C4-2B (cell line): ENCODE measurements at regions not wholly inside any gene's neighbourhood (a gene's known extent, or its start where the extent isn't known, plus 50 kb on each side); places are given as distances from the start of the nearest gene placed in this dataset.

Source experiments
- H3K27ac ChIP-seq: fragments of 450-650 bp; 2 replicates; pipeline ENCODE4 v1.5.1; 2017
- ZFX ChIP-seq: fragments of 450-650 bp; IDR thresholded peaks from 2 replicates; pipeline ENCODE4 v1.6.1; 2017
- TF ChIP-seq, protein P1 (sequence below): fragments of 450-650 bp; conservative IDR thresholded peaks from 2 replicates; pipeline ENCODE4 v1.5.1; 2017; ENCODE audit warnings: mild to moderate bottlenecking

DNA sequence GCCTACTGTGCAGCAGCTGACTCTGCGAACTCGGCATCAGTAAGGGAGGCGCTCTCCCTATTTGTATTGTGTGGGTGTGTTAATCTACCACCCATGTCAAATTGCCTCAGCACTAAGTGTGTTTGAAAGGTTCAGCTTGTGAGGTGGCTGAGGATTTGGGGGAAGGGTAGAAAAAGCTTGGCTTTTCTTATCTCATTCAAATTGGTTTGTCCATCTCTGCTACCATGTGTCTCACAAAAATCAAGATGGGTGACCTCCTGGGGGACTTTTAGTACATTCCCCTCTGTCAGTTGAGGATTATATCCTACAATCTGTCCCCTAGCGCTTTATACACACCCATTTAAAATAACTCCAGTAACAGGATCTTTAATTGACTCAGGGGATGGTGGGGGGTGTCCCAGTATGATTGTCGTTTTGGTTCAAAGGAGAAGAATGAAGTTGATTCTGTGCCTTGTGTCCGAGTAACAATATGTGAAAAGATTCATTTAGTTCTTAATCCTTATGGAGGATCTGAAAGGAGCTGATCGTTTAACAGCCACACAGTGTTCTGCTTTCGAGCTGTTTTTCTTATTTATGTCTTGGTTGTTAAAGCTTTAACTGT is 609.6 kb downstream of the PKHD1 start:
- no peak for TF ChIP-seq ZFX
- TF ChIP-seq, protein P1, sequence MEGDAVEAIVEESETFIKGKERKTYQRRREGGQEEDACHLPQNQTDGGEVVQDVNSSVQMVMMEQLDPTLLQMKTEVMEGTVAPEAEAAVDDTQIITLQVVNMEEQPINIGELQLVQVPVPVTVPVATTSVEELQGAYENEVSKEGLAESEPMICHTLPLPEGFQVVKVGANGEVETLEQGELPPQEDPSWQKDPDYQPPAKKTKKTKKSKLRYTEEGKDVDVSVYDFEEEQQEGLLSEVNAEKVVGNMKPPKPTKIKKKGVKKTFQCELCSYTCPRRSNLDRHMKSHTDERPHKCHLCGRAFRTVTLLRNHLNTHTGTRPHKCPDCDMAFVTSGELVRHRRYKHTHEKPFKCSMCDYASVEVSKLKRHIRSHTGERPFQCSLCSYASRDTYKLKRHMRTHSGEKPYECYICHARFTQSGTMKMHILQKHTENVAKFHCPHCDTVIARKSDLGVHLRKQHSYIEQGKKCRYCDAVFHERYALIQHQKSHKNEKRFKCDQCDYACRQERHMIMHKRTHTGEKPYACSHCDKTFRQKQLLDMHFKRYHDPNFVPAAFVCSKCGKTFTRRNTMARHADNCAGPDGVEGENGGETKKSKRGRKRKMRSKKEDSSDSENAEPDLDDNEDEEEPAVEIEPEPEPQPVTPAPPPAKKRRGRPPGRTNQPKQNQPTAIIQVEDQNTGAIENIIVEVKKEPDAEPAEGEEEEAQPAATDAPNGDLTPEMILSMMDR: no peak
- H3K27ac ChIP-seq: peak overlapping the region; percentile 55; the same call in 1 of the 2 replicates

DNA sequence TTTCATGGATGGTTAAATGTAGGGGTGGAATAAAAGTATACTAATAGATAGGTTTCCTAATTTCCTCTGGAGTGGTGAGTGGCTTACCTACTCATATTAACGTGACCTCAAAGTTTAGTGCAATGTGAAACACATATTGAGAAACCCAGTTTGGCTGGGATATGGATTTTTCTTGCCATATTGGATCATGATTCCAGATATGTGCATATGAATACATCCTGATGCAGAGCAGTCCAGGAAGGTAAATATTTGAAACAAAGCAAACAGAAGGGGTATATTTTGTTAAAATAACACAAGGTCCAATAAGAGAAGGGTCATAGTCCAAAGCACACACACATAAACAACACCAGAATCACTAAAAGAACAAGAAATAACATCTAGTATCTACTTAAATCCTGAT is 608.1 kb downstream of the PKHD1 start:
- TF ChIP-seq ZFX: no peak
- TF ChIP-seq, protein P1: no peak

DNA sequence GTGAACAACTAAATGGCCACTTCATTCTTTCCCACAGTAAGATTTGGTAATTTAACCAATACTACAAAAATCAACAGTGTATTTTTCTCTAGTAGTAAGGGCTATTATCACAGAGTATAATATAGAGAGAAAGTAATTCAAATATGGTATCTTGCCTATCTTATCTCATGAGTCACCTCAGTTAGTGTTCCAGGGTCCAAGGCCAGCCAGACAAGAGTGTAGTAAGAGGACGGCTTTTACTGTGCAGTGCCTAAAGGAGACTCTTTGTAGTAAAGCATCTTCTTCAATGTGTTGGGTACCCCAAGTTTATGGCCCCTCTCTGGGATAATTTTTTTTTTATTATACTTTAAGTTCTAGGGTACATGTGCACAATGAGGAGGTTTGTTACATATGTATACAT is 607.4 kb downstream of the PKHD1 start:
- no peak for TF ChIP-seq ZFX
- TF ChIP-seq, protein P1: no peak
- peak overlapping the region; percentile 62; the same call in 1 of the 2 replicates for H3K27ac ChIP-seq

More for the DNA sequence above, 608.1 kb downstream of the PKHD1 start:
- peak overlapping the region; percentile 98 for H3K27ac ChIP-seq

DNA sequence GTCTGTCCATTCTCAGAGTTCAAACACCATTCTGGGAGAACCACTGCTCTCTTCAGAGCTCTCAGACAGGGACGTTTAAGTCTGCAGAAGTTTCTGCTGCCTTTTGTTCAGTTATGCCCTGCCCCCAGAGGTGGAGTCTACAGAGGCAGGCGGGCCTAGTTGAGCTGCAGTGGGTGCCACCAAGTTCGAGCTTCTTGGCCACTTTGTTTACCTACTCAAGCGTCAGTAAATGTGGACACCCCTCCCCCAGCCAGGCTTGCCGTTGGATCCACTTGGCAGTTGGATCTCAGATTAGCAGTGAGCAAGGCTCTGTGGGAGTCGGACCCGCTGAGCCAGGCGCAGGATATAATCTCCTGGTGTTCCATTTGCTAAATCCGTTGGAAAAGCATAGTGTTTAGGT is 601.5 kb downstream of the PKHD1 start:
- peak overlapping the region; percentile 45 for H3K27ac ChIP-seq

DNA sequence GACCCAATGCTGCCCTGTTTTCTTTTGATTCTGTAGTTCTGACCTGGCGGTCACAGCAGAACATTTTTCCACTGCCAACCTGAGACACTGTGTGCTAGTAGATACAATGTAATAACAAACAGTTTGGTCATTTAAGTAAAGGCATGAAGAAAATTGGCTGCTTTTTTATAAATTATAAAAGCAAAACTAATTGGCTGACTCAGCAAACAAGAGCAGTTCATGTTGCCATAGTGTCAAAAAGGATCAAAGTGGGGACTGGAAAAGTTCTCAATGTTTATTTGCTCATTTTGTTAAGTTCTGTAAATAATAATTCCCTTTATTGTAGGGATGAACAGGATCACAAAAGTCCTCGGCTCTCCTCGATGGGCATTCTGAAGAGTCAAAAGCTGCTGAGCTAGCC is 599.5 kb downstream of the PKHD1 start:
- TF ChIP-seq, protein P1: no peak
- TF ChIP-seq ZFX: no peak
- H3K27ac ChIP-seq: peak overlapping the region; percentile 66; the same call in 1 of the 2 replicates

DNA sequence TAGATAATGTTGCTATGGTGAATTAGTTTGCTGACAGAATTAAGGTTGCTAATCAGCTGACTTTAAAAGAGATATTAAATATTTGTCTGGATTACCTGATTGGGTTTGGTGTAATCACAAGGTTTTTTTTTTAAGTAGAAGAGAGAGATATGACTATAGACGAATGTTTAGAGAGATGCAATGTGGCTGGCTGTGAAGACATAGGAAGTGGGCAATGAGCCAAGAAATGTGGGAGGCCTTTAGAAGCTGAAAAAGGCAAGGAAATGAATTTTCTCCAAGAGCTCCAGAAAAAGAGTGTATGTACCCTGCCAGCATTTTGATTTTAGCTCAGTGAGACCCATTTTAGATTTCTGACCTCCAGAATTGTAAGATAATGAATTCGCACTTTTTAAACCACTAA is 598.3 kb downstream of the PKHD1 start:
- TF ChIP-seq, protein P1: no peak
- no peak for TF ChIP-seq ZFX
- peak overlapping the region; percentile 18; the same call in 1 of the 2 replicates for H3K27ac ChIP-seq

DNA sequence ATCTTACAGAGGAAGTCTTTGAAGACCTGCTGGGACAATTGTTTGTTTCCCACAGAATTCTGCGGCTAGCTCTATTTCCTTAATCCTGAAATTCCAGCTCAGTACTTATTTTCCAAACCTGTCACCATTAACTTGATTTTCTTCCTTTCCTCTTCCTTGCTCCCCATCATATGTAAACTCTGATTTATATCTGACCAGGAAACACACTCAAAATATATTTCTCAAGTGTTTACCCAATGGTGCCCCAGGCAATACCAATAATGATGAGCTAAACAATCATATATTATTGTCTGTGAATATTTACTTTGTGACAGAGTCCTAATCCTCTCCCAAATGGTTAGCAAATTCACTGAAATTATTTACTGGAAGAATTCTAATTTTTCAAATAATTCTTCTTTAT is 597.3 kb downstream of the PKHD1 start:
- TF ChIP-seq, protein P1: no peak
- no peak for TF ChIP-seq ZFX
- H3K27ac ChIP-seq: no peak overlapping the region

DNA sequence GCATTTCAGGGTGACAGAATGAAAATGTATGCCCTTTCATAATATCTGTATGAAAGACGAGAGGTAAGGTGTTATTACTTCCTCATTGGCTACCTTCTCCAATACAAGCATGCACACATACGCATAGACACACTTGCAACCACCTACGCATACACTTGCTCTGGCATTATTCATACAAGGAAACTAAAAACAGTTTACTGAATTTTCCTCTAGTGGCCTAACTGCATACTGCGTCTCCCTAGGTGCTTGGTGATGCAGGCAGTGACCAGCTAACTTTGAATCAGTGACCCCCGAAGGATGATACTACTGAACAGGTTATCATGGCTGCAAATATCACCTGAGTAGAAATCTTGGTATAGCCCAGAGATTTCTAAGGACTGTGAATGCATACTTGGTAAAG is 593.1 kb downstream of the PKHD1 start:
- peak overlapping the region; percentile 91; the same call in 1 of the 2 replicates for H3K27ac ChIP-seq
- TF ChIP-seq, protein P1: peak; percentile 48
- no peak for TF ChIP-seq ZFX
